OCI-LY3 (cell line): ENCODE measurements at regions not wholly inside any gene's neighbourhood (a gene's known extent, or its start where the extent isn't known, plus 50 kb on each side); places are given as distances from the start of the nearest gene placed in this dataset.

ENCODE experiments used
- CTCF ChIP-seq: fragments of 200-600, 300-600 bp; sonication (generic); IDR thresholded peaks from 2 replicates; pipeline ENCODE4 v1.5.1; 2014; ENCODE audit warnings: antibody characterized with exemption, low read length, low read depth
- EZH2phosphoT487 ChIP-seq: fragments of 200-600 bp; shearing (Covaris generic); IDR thresholded peaks from 2 replicates; pipeline ENCODE4 v1.6.1; 2018; ENCODE audit warnings: antibody characterized with exemption, mixed run types, low read depth

- TF ChIP-seq CTCF, result peak; percentile 92
- no peak for TF ChIP-seq EZH2phosphoT487
Measured at GRCh38 chr3:31132132-31132769, 237.8 kb upstream of the GADL1 start.
